Smooth muscle cell (in vitro differentiated cells): ENCODE measurements at regions not wholly inside any gene's neighbourhood (a gene's known extent, or its start where the extent isn't known, plus 50 kb on each side); places are given as distances from the start of the nearest gene placed in this dataset.

Experiments
- DNase-seq: peaks from one replicate; lab custom pipeline; 2025; ENCODE audit not compliant: unreplicated experiment; lab: John Stamatoyannopoulos, UW
- H2AFZ ChIP-seq: fragments of 200-600 bp; sonication (generic); 2 replicates; pipeline ENCODE4 v1.6.0; 2016; ENCODE audit warnings: antibody characterized with exemption, low read depth, mild to moderate bottlenecking
- H3F3A ChIP-seq: fragments of 200-600 bp; sonication (generic); 2 replicates; pipeline ENCODE4 v1.6.0; 2017; ENCODE audit warnings: antibody characterized with exemption, low read depth
- H3K27ac ChIP-seq: fragments of 200-600 bp; sonication (generic); 2 replicates; pipeline ENCODE4 v1.5.1; 2016; ENCODE audit warnings: low read depth, mild to moderate bottlenecking
- H3K27me3 ChIP-seq: fragments of 200-600 bp; sonication (generic); 2 replicates; pipeline ENCODE4 v1.6.1; 2016; ENCODE audit warnings: low read depth, mild to moderate bottlenecking
- H3K36me3 ChIP-seq: fragments of 200-600 bp; sonication (generic); 2 replicates; pipeline ENCODE4 v1.5.1; 2016; ENCODE audit warnings: low read depth
- H3K4me1 ChIP-seq: fragments of 200-600 bp; sonication (generic); 2 replicates; pipeline ENCODE4 v1.5.1; 2016; ENCODE audit warnings: low read depth
- H3K4me2 ChIP-seq: fragments of 200-600 bp; sonication (generic); 2 replicates; pipeline ENCODE4 v1.6.0; 2016; ENCODE audit warnings: mild to moderate bottlenecking
- H3K4me3 ChIP-seq: fragments of 200-600 bp; sonication (generic); 2 replicates; pipeline ENCODE4 v1.5.1; 2016; ENCODE audit warnings: mild to moderate bottlenecking
- H3K79me2 ChIP-seq: fragments of 200-600 bp; sonication (generic); 2 replicates; pipeline ENCODE4 v1.6.0; 2016; ENCODE audit warnings: low read depth, mild to moderate bottlenecking
- H3K9ac ChIP-seq: fragments of 200-600 bp; sonication (generic); 2 replicates; pipeline ENCODE4 v1.6.0; 2016; ENCODE audit warnings: low read depth
- H3K9me3 ChIP-seq: fragments of 200-600 bp; sonication (generic); replicated peaks from 2 replicates; pipeline ENCODE4 v1.5.1; 2016; ENCODE audit warnings: low read depth
- H4K20me1 ChIP-seq: fragments of 200-600 bp; sonication (generic); 2 replicates; pipeline ENCODE4 v1.6.0; 2016; ENCODE audit warnings: low read depth
- CTCF ChIP-seq: fragments of 200-600 bp; sonication (generic); IDR thresholded peaks from 2 replicates; pipeline ENCODE4 v1.5.1; 2017; ENCODE audit warnings: borderline replicate concordance, mild to moderate bottlenecking, antibody characterized with exemption; ENCODE audit not compliant: insufficient read depth, poor library complexity, severe bottlenecking
- WGBS: methylation state at CpG from one replicate; pipeline ENCODE4 v1.1.7; 2016; ENCODE audit warnings: low lambda C conversion rate; 5-methylcytosine and 5-hydroxymethylcytosine counted together

GRCh38 chr2:120846406-120847095 is 110.9 kb downstream of the GLI2 start:
- no peak overlapping the region for H3K4me2 ChIP-seq
- H3K27me3 ChIP-seq, result no peaks in the 10 kb centered on the region
- peaks cover 44% of the 10 kb centered on the region for H3K79me2 ChIP-seq
- H3K4me3 ChIP-seq, result no peak overlapping the region
- H3F3A ChIP-seq, result peaks cover 4% of the 10 kb centered on the region
- no peak for DNase-seq
- no peaks in the 10 kb centered on the region for H3K9me3 ChIP-seq
- TF ChIP-seq CTCF, result no peak
- no peak overlapping the region for H2AFZ ChIP-seq
- no peak overlapping the region for H3K9ac ChIP-seq
- peaks cover 43% of the 10 kb centered on the region for H4K20me1 ChIP-seq
- peaks cover 4% of the 10 kb centered on the region for H3K4me1 ChIP-seq
- H3K36me3 ChIP-seq, result no peaks in the 10 kb centered on the region
- H3K27ac ChIP-seq, result no peak overlapping the region
- 93% methylated on average over 14 of the region's 14 CpGs for WGBS

- peaks cover 37% of the 10 kb centered on the region for H3K79me2 ChIP-seq
- H3K9ac ChIP-seq, result no peak overlapping the region
- peaks cover 34% of the 10 kb centered on the region for H4K20me1 ChIP-seq
- H2AFZ ChIP-seq, result no peak overlapping the region
- no peak for DNase-seq
- no peaks in the 10 kb centered on the region for H3K36me3 ChIP-seq
- H3K27ac ChIP-seq, result no peak overlapping the region
- H3K4me1 ChIP-seq, result peaks cover 4% of the 10 kb centered on the region
- H3K4me3 ChIP-seq, result no peak overlapping the region
- H3K27me3 ChIP-seq, result no peaks in the 10 kb centered on the region
- H3K9me3 ChIP-seq, result no peaks in the 10 kb centered on the region
- WGBS, result 70% methylated on average over 21 of the region's 24 CpGs
- TF ChIP-seq CTCF, result no peak
- no peak overlapping the region for H3K4me2 ChIP-seq
- H3F3A ChIP-seq, result no peaks in the 10 kb centered on the region
Measured at GRCh38 chr2:120847700-120848321, 112.1 kb downstream of the GLI2 start.

GRCh38 chr2:120849278-120849677 is 113.6 kb downstream of the GLI2 start:
- H3F3A ChIP-seq, result no peaks in the 10 kb centered on the region
- H3K79me2 ChIP-seq, result peaks cover 25% of the 10 kb centered on the region
- H3K9me3 ChIP-seq, result no peaks in the 10 kb centered on the region
- no peak overlapping the region for H3K27ac ChIP-seq
- DNase-seq, result no peak
- H3K4me2 ChIP-seq, result no peak overlapping the region
- H2AFZ ChIP-seq, result no peak overlapping the region
- WGBS, result 98% methylated on average over 2 of the region's 2 CpGs
- no peak overlapping the region for H3K4me3 ChIP-seq
- no peak overlapping the region for H3K9ac ChIP-seq
- TF ChIP-seq CTCF, result no peak
- H3K36me3 ChIP-seq, result no peaks in the 10 kb centered on the region
- peaks cover 4% of the 10 kb centered on the region for H3K4me1 ChIP-seq
- no peaks in the 10 kb centered on the region for H3K27me3 ChIP-seq
- peaks cover 37% of the 10 kb centered on the region for H4K20me1 ChIP-seq

- H3F3A ChIP-seq, result no peaks in the 10 kb centered on the region
- H3K4me3 ChIP-seq, result no peak overlapping the region
- no peaks in the 10 kb centered on the region for H3K27me3 ChIP-seq
- no peak overlapping the region for H3K9ac ChIP-seq
- no peaks in the 10 kb centered on the region for H3K9me3 ChIP-seq
- DNase-seq, result no peak
- 54% methylated on average over 5 of the region's 5 CpGs for WGBS
- no peak overlapping the region for H3K27ac ChIP-seq
- H3K4me1 ChIP-seq, result peaks cover 4% of the 10 kb centered on the region
- no peak overlapping the region for H3K4me2 ChIP-seq
- H2AFZ ChIP-seq, result no peak overlapping the region
- TF ChIP-seq CTCF, result no peak
- H3K79me2 ChIP-seq, result peaks cover 15% of the 10 kb centered on the region
- H3K36me3 ChIP-seq, result no peaks in the 10 kb centered on the region
- H4K20me1 ChIP-seq, result peaks cover 25% of the 10 kb centered on the region
Measured at GRCh38 chr2:120850551-120850950, 114.9 kb downstream of the GLI2 start.
